HL-60/S4 (cell line): ENCODE measurements at regions not wholly inside any gene's neighbourhood (a gene's known extent, or its start where the extent isn't known, plus 50 kb on each side); places are given as distances from the start of the nearest gene placed in this dataset.
"Not testable (repeated sequence)": the region's sequence is repeated elsewhere in the genome, so short reads cannot be mapped to it uniquely, and the experiment has no call there.

Experiments
- in situ Hi-C: fragments of 300-500 bp; cut with MboI; formaldehyde crosslinking; loops from 2 replicates; pipeline ENCODE4 v1.14.3; 2022; ENCODE audit warnings: low sequenced_read_pairs

DNA sequence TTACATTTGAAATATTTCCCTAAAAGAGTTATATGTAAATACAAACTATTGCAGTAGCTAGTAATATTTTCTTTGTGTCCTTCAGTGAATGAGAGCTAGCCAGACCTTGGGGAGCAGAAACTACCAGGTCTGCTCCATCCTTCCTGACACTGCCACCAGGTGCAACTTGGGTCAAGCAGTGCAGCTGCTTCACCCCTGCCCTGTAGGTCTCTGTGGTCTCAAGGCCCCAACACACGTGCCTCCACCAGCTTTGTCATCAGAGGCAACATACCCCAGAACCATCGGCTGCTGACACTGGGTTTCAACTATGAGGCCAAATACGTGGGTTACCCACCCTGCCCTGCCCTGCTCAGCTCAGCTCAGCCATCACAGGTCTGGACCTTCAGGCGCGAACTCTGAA lies 181.6 kb downstream of the FCRL5 start:
- in situ Hi-C loops, result no loop called here

DNA sequence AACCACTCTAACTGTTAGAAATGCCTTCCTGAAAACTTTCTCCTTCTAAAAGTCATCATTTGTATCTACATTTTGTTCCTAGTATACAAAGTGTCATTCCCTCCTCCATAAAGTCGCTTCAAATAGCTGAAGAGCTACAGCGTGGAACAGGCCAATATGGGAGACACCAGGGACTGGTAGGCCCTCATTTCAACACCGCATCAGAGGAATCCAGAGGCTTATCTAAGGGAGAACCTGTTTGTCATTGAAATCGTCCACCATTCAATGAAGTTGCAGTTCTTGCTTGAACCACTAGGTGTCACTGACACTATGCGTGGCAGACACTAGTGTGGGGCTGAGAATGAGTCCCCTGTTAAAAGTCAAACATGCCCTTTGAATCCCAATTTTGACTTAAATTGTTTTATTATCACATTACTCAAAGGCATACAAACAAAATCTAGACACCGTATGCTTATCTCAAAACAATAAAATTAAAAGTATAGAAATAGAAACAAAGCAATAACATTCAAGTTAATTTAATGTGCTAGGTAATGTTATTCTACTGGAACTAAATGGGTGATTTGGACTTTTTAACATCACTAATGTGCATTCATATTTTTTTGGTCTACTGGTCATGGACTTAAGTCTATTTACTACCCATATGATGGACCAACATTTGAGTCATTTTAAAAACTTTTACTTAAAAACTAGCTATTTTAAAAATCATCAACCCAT lies 182.3 kb downstream of the FCRL5 start:
- in situ Hi-C loops, result no loop called here

DNA sequence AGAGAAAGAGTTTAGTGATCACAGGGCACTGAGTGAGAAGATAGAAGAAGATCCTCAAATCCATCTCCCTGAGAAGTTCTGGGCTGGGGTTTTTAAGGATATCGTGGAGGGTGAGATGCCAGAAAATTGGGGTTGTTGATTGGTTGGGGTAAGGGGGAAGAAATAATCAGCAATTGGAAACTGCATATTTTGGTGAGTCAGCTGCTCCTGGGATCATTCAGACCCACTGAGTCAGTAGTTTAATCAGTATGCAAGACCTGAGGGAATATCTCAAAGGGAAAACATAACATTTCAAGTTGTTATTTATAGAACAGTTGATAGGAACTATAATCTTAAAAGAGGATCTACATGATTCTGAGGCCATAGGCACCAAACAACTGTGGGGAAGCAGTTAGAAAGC lies 183.4 kb downstream of the FCRL5 start:
- in situ Hi-C loops, result not testable (repeated sequence)

DNA sequence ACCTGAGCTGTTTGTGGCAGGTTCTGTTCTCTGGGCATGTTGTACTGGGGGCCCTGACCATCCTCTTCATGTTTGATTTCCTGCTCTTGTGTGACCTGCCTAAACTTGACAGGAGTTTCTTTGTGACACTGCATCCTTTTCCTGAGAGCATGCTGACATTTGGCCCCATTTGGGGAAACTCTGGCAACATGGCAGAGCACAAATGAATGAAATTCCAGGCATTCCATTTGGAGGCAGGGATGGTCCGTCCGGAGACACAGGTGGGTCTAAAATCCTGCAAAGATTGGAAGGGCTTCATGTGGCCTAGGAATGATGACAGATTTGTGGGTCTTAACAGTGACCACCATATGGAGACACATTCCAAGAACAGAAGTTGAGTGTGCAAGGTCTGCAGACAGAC lies 184.0 kb downstream of the FCRL5 start:
- in situ Hi-C loops, result no loop called here

DNA sequence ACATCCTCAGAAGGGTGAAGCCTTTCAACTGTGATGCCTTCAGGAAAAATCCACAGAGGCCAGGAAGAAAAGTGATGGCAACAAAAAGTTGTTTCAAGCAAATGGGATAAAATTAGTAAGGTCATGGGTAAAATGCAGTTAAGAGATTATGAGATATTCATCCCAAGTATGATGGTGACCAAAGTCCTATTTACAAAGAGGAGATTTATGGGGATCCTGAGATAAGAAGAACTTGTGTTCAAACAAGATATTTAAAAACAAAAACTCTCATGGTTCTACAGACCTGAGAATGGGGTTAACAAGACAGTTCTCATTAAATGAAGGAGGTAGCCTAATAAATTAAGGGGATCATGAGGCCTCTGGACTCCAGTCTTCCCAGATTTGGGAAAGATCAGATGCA lies 184.4 kb downstream of the FCRL5 start:
- in situ Hi-C loops, result no loop called here

DNA sequence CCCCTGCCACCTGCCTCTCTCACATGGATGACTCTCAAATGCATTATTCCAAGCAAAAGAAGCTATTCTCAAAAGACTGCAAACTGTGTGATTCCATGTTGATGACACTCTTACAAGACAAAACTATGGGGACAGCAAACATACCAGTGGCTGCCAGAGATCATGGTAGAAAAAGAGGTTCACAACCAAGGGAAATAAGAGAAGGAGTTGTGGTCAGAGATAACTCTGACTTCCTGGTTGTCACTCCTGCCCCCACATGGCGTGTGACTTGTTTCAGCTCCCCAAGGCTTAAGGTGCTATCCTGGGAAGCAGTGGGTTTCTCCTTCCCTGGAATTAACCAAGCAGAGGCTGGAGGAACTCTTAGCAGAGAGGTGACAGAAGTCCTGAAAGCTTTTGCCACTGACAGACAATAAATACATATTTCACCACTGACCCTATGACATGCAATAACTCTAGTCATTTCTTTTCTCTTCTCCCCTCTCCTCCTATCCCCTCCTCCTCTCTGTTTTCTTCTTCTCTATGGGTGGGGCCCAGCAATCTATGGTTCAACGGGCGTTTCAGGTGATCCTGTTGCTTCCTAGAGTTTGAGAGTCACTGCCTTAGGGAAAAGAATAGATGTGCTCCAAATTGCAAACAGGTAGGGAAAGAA lies 185.1 kb downstream of the FCRL5 start:
- in situ Hi-C loops, result no loop called here

DNA sequence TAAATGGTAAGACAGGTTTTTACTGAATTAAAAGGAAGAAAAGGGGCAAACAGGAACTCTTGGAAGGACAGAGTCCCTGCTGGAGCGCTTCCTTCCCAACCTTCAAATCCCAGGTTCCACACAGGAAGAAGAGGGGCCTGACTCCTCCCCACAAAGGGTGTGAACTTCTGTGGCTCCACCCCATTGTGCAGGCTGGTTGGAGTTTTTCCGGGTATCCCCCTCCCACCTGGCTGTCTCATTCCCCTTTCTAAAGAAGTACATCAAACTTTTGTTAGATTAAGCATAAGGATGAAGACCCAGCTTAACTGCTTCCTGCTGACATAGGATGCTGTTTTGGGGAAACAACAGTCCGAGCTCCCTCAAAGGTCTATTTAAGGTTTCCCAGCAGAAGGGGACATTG lies 187.7 kb downstream of the FCRL5 start:
- in situ Hi-C loops, result no loop called here

DNA sequence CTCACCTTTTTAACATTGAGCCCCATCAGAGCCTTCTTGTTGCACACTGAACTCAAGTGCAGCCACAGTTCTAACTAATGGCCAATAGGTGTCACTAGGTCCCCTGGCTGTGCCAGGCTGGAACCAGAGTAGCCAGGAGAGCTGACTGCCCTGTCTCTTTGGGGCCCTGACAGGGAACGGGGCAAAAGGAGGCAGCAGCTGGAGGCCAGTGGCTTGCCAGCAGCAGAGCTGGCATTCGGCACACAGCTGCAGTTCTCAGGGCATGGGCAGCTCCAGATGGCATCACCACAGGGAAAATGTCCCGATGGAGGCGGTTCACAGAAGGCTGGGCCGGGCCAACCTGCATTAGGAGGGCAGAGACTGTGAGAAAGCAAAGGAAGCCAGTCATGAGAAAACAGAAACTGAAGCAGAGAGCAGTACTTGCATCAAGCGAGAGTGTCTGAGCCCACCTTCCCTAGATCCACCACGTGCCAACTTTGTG lies 188.6 kb downstream of the FCRL5 start:
- in situ Hi-C loops, result no loop called here

DNA sequence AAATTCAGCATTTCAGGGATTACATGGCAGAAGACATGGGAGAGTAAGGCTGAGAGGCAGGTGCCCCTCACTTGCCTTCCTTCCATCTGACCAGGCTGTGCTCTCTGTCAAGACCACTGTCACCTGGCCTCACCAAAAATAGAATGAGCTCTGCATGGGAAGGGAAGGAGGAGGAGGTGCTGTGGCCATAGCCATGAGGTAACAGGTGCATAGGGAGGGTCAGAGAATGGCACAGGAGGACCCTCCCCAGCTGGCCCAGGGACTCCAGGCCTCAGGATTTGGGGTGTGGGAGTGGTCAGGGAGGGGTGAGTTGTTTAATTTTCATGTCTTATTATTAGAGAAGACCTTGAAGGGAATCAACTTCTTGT lies 192.3 kb downstream of the FCRL5 start:
- in situ Hi-C loops, result no loop called here

DNA sequence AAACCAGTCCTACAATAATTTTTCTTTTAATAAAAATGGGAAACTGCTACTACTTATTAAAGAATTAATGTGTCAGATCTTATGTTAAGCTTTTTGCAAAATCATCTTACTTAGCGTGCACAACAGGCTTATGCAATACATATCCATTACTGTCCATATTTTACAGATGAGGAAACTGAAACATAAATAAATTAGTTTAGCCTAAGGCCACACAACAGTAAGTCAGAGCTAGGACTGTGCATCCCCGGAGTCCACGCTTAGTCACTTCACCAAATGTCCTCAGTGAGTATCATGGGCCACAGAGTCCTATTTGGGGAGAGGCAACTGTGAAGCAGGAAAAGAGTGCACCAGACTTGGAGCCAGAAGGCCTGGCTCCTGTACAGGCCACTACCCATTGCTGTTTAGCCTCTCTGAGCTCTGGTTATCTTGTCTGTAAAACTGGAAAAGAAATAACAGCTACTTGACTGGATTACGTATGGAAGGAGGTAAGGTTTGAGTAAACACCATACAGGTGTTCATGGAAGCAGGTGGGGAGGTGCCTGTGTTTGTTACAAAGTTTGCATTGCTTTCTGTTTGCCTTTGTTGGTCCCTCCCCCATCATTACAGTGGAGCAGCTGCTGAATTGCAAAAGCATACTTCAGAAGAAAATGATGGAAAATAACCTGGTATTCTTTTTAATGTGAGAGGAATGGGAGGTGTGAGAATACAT lies 192.8 kb downstream of the FCRL5 start:
- in situ Hi-C loops, result loop anchor here (10.0 kb wide), 1 partner anchor 155 kb away; no protein-coding TSS in a partner anchor

DNA sequence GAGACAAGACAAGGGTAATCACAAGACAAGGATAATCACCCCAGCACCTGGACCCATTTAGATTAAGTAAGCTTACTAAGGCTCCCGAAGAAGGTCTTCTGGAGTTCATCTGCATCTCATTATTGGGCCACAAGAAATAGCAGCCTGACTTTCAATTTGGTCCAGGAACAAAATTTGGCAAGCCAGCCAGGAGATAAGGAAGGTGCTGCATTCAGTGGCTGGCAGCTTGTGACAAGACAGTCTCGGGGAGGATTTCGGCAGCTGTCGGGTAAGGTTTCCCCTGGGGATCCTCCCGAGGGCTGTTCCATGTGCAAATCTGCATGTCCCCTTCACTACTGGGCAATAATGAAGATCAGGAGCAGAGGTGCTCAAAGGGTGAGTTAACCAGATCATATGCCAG lies 195.2 kb downstream of the FCRL5 start:
- in situ Hi-C loops, result loop anchor here (10.0 kb wide), 1 partner anchor 152 kb away; no protein-coding TSS in a partner anchor

DNA sequence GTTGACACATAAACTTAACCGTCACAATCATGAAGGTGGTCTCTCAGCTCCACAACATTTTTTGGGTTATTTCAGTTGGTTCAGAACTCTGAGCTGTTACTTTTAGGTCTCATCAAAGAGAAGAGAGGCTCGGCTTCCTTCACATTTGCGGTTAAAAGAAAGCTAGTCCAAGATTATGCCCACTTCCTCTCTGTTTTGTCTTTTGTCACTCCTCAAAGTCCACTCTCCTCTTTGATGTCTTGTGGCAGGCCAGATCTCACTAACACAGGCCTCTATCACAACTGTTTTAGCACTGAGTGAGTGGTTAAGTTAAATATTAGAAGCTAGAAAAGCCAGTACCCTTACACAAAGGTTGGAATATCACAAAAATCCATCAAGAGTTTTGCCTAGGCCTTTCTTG lies 195.7 kb downstream of the FCRL5 start:
- in situ Hi-C loops, result loop anchor here (10.0 kb wide), 1 partner anchor 152 kb away; no protein-coding TSS in a partner anchor

DNA sequence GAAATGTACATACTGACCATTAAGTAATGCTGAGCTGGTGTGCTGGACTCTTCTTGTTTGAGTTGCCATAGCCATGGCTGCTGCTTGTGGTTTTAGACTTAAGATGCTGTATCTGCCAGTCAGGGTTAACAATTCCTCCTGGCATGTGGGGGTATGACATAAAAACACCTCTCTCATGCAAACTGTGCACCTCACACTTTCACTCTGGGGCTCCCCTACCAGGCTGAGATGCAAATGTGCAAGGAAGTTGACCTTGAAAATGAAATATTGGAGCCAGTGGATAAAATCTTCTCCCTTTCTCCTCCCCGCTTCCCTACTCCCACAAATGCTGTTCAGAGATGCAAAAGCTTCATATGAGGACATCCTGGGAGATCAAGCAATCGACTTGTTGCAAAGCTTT lies 198.8 kb downstream of the FCRL5 start:
- in situ Hi-C loops, result loop anchor here (10.0 kb wide), 1 partner anchor 149 kb away; no protein-coding TSS in a partner anchor

DNA sequence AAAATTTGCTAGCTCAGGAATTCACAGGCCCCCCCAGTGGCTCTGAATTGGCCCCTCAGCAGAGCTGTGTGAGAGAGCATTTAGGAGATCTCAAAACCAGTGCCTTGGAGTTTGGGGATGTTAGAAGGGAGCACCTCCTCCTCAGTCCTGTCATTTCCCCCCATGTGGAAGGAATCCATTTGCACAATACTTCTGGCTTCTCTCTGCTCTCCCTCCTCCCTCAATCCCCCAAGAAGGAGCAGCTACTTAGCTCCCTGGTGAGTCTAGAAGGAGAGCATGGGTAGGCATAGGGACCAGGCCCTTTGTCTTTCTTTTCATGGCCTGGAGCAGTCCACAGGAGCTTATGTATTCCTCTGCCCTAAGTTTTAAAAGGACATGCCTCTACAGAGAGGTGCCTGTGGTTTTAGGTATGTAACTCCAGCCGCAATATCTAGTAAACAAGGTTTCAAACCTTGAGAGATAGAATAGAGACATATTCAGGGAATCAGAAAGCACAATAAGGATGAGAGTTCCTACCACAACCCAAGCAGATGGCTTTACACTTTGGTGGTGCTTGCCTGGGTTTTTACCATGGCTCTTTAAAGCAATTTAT lies 199.4 kb downstream of the FCRL5 start:
- in situ Hi-C loops, result loop anchor here (10.0 kb wide), 1 partner anchor 148 kb away; no protein-coding TSS in a partner anchor

DNA sequence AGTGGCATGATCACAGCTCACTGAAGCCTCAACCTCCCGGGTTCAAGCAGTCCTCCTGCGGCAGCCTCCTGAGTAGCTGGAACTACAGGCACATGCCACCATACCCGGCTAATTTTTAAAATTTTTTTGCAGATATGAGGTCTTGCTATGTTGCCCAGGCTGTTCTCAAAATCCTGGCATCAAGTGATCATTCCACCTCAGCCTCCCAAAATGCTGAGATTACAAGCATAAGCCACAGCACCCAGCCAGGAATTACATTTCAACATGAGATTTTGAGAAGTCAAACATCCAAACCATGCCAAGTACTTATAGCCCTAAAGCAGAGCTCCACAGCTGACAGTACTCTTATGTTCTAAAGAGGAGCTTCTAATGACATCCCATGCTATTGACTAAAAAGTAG lies 200.1 kb downstream of the FCRL5 start:
- in situ Hi-C loops, result loop anchor here (10.0 kb wide), 1 partner anchor 147 kb away; no protein-coding TSS in a partner anchor

DNA sequence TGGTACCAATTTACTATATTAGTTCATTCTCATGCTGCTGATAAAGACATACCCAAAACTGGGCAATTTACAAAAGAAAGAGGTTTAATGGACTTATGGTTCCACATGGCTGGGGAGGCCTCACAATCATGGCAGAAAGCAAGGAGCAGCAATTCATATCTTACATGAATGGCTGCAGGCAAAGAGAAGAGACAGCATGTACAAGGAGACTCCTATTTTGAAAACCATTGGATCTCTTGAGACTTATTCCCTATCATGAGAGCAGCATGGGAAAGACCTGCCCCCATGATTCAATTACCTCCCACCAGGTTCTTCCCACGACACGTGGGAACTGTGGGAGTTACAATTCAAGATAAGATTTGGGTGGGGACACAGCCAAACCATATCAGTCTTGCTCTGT lies 200.5 kb downstream of the FCRL5 start:
- in situ Hi-C loops, result loop anchor here (10.0 kb wide), 1 partner anchor 147 kb away; no protein-coding TSS in a partner anchor

DNA sequence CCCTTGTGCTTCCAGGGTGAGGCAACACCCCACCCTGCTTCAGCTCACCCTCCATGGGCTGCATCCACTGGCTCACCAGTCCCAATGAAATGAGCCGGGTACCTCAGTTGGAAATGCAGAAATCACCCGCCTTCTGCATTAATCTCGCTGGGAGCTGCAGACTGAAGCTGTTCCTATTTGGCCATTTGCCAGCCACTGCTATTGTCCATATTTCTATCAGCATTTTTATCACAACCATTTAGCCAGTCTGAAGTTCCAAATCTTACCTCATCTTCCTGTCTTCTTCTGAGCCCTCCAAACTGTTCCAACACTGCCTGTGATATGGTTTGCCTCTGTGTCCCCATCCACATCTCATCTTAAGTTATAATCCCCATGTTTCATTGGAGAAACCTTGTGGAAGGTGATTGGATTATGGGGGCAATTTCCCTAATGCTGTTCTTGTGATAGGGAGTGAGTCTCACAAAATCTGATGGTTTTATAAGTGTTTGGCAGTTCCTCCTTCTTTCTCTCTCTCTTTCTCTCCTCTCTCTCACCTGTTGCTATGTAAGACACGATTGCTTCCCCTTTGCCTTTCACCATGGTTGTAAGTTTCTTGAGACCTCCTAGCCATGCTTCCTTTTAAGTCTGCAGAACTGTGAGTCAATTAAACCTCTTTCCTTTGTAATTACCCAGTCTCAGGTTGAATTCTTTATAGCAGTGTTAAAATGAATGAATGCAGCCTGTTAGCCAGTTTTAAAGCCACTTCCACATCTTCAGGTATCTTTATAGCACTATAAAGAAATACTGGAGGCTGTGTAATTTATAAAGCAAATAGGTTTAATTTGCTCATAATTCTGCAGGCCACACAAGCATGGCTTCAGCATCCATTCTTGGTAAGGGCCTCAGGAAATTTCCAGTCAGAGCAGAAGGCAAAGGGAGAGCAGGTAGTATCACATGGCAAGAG lies 203.5 kb downstream of the FCRL5 start:
- in situ Hi-C loops, result no loop called here

DNA sequence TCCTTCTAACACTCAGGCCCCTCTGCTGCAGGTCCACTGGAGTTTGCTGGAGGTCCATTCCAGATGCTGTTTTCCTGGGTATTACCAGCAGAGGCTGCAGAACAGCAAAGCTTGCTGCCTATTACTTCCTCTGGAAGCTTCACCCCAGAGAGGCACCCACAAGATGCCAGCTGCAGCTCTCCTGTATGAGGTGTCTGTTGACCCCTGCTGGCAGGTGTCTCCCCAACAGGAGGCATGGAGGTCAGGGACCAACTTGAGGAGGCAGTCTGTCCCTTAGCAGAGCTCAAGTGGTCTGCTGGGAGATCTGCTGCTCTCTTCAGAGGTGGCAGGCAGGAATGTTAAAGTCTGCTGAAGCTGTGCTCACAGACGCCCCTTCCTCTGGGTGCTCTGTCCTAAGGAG lies 204.8 kb downstream of the FCRL5 start:
- in situ Hi-C loops, result no loop called here

DNA sequence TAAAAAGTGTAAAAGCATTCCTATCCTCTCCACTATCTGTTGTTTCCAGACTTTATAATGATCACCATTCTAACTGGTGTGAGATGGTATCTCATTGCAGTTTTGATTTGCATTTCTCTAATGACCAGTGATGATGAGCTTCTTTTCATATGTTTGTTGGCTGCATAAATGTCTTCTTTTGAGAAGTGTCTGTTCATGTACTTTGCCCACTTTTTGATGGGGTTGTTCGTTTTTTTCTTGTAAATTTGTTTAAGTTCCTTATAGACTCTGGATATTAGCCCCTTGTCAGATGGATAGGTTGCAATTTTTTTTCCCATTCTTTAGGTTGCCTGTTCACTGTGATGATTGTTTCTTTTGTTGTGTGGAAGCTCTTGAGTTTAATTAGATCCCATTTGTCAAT lies 199.6 kb upstream of the ETV3 start:
- in situ Hi-C loops, result not testable (repeated sequence)

DNA sequence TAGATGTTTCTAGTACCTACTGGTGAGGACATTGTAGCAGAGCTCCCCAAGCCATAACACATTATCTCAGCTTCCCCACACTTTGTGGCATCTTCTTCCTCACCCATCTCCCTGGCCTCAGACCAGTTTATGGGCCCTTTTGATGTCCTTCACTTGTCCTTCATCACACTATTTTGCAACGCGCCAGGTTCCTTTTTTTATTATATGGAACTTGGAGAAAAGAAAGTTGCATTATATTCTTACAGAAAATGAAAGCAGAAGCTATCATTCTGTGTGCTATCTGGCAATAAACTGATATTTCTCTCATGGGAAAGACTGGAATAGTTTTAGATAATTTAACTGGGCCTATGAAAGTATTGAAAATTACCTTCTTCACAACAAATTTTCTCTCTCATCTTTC lies 196.9 kb upstream of the ETV3 start:
- in situ Hi-C loops, result no loop called here
